GM10266 (cell line): ENCODE measurements at regions not wholly inside any gene's neighbourhood (a gene's known extent, or its start where the extent isn't known, plus 50 kb on each side); places are given as distances from the start of the nearest gene placed in this dataset.

Experiments used
- DNase-seq: peaks from one replicate; pipeline ENCODE4 v3.0.0; 2012; ENCODE audit errors: extremely low spot score
- CTCF ChIP-seq: IDR thresholded peaks from 2 replicates; pipeline ENCODE4 v1.5.1; 2012; ENCODE audit warnings: mild to moderate bottlenecking, low read depth; ENCODE audit not compliant: control insufficient read depth, insufficient read depth; ENCODE audit errors: missing control alignments

GRCh38 chr10:3848775-3849635, 64.0 kb upstream of the KLF6 start:
- DNase-seq = peak; percentile 22
- no peak for TF ChIP-seq CTCF

GRCh38 chr10:3848005-3848774, 63.2 kb upstream of the KLF6 start:
- TF ChIP-seq CTCF = no peak
- no peak for DNase-seq

- no peak for DNase-seq
- no peak for TF ChIP-seq CTCF
These were observed 61.7 kb upstream of the KLF6 start for GRCh38 chr10:3846736-3847135.

- DNase-seq = no peak
- no peak for TF ChIP-seq CTCF
These were observed 59.5 kb upstream of the KLF6 start for GRCh38 chr10:3844491-3845025.

GRCh38 chr10:3838460-3839437, 53.7 kb upstream of the KLF6 start:
- DNase-seq = no peak
- no peak for TF ChIP-seq CTCF

GRCh38 chr10:3837647-3838459, 52.8 kb upstream of the KLF6 start:
- DNase-seq = no peak

More at GRCh38 chr10:3837647-3838459, 52.8 kb upstream of the KLF6 start:
- TF ChIP-seq CTCF = no peak
